ENCODE measurements at regions not wholly inside any gene's neighbourhood (a gene's known extent, or its start where the extent isn't known, plus 50 kb on each side); places are given as distances from the start of the nearest gene placed in this dataset.

DNA sequence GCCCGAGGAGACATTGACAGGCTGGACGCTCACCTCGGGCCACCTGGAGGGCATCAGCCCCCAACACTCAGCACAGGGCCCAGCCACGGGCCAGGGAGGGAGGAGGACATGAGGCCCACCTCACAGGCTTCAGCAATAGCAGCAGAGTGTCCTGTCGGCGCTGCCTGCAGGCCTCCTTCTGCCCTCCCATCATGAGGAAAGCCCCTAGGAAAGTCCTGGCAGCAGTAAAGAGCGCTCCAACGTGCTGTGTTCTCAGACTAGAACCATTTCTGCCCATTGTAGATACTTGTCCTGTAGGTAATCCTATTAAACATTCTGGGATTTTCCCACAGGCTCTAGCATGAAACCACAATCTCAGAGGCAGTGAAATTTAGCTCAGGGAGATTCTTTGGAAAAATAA lies 62.0 kb upstream of the GALNT2 start:
- no peak overlapping the region for H3K4me3 Mint-ChIP-seq
- H3K9me3 Mint-ChIP-seq = no peaks in the 10 kb centered on the region
- no peaks in the 10 kb centered on the region for H3K36me3 Mint-ChIP-seq
- H3K4me1 Mint-ChIP-seq = no peaks in the 10 kb centered on the region
- no peak for DNase-seq (ENCODE audit: low spot score in 2 of 2)
- H3K27ac Mint-ChIP-seq = no peak overlapping the region
- peaks cover 17% of the 10 kb centered on the region for H3K27me3 Mint-ChIP-seq
- no peak for ATAC-seq (ENCODE audit: low read depth)

DNA sequence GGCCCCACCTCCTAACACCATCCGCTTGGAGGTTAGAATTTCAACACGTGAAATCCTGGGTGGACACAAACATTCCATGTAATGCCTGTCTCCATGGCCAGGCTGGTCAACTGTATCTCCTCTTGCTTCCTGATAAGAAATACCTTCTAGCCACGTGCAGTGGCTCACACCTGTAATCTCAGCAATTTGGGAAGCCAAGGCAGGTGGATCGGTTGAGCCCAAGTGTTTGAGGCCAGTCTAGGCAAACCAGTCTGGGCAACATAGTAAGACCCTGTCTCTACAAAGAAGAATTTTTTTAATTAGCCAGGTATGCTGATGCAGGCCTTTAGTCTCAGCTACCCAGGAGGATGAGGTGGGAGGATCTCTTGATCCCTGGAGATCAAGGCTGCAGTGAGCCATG lies 58.3 kb upstream of the GALNT2 start:
- H3K27me3 Mint-ChIP-seq = peaks cover 17% of the 10 kb centered on the region
- H3K36me3 Mint-ChIP-seq = no peaks in the 10 kb centered on the region
- H3K4me3 Mint-ChIP-seq = no peak overlapping the region
- H3K27ac Mint-ChIP-seq = no peak overlapping the region
- DNase-seq (ENCODE audit: low spot score in 2 of 2) (no peak), ATAC-seq (ENCODE audit: low read depth) (no peak)
- no peaks in the 10 kb centered on the region for H3K4me1 Mint-ChIP-seq
- H3K9me3 Mint-ChIP-seq = no peaks in the 10 kb centered on the region

- H3K36me3 Mint-ChIP-seq = no peaks in the 10 kb centered on the region
- H3K27ac Mint-ChIP-seq = no peak overlapping the region
- no peaks in the 10 kb centered on the region for H3K4me1 Mint-ChIP-seq
- DNase-seq (ENCODE audit: low spot score in 2 of 2) (no peak), ATAC-seq (ENCODE audit: low read depth) (no peak)
- peaks cover 11% of the 10 kb centered on the region for H3K27me3 Mint-ChIP-seq
- H3K4me3 Mint-ChIP-seq = no peak overlapping the region
- no peaks in the 10 kb centered on the region for H3K9me3 Mint-ChIP-seq
Measured at GRCh38 chr1:230009611-230010313, 57.3 kb upstream of the GALNT2 start.

DNA sequence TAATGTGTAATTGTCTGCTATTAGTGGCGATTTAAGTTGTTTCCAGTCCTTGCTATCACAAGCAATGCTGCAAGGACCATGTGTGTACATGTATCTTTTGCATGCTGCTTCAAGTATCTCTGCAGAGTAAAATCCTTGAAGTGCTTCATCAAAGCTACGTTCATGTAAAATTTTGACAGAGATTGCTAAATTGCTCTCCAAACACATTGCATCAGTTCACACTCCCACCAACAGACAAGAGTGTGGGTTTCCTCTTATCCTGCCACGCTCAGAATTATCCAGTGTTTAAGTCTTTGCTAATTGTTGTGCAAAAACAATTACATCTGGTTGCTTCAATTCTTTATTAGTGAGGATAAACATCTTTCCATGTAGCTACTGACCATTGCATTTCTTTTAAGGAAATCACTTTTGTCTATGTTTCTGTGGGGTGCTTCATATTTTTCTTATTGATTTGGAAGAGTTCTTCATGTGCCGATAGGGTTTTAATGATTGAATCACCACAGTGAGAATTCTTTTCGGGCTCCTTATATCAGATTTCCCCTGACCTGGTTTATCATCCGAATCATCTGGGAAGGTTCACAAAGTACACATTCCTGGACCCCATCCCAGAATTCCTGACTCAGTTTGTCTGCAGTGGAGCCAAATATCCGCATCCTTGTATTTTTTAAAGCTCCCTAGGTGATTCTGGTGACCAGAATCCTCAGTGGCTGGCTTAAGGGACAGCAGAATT lies 56.3 kb upstream of the GALNT2 start:
- Mint-ChIP-seq H3K36me3 (no peaks in the 10 kb centered on the region), H3K27me3 (peaks cover 11% of the 10 kb centered on the region), H3K9me3 (no peaks in the 10 kb centered on the region), H3K4me1 (no peaks in the 10 kb centered on the region), H3K4me3 (no peak overlapping the region), H3K27ac (no peak overlapping the region)
- no peak for ATAC-seq (ENCODE audit: low read depth)
- no peak for DNase-seq (ENCODE audit: low spot score in 2 of 2)

GRCh38 chr1:230011333-230012092 lies 55.5 kb upstream of the GALNT2 start:
- DNase-seq (ENCODE audit: low spot score in 2 of 2) (no peak), ATAC-seq (ENCODE audit: low read depth) (no peak)
- H3K27ac Mint-ChIP-seq = no peak overlapping the region
- H3K4me3 Mint-ChIP-seq = no peak overlapping the region
- peaks cover 9% of the 10 kb centered on the region for H3K27me3 Mint-ChIP-seq
- no peaks in the 10 kb centered on the region for H3K36me3 Mint-ChIP-seq
- H3K4me1 Mint-ChIP-seq = no peaks in the 10 kb centered on the region
- H3K9me3 Mint-ChIP-seq = no peaks in the 10 kb centered on the region

- H3K9me3 Mint-ChIP-seq = no peaks in the 10 kb centered on the region
- no peak overlapping the region for H3K27ac Mint-ChIP-seq
- peaks cover 9% of the 10 kb centered on the region for H3K27me3 Mint-ChIP-seq
- DNase-seq (ENCODE audit: low spot score in 2 of 2) (no peak), ATAC-seq (ENCODE audit: low read depth) (no peak)
- no peak overlapping the region for H3K4me3 Mint-ChIP-seq
- H3K36me3 Mint-ChIP-seq = no peaks in the 10 kb centered on the region
- H3K4me1 Mint-ChIP-seq = no peaks in the 10 kb centered on the region
Measured at GRCh38 chr1:230012093-230012393, 55.0 kb upstream of the GALNT2 start.

DNA sequence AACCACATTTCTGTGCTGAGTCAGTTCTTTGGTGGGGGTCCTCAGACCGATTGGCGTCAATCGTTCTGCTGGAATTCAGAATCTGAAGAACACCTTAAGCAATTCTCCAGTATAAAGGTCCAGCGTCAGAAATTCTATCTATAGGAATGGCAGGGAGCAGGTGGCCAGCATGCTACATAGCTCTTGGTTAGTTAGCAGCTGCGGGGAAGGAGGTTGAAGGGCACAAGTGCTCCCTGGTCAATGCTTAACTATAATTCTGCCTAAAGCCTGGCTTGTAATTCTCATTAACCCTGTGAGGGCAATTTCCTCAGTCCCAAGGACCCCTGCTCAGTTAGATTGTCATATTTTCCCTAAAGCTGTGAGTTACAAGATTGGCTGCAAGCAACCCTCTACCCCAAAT lies 54.3 kb upstream of the GALNT2 start:
- H3K27me3 Mint-ChIP-seq = peaks cover 5% of the 10 kb centered on the region
- H3K4me1 Mint-ChIP-seq = no peaks in the 10 kb centered on the region
- DNase-seq (ENCODE audit: low spot score in 2 of 2) (no peak), ATAC-seq (ENCODE audit: low read depth) (no peak)
- no peaks in the 10 kb centered on the region for H3K36me3 Mint-ChIP-seq
- H3K4me3 Mint-ChIP-seq = no peak overlapping the region
- no peaks in the 10 kb centered on the region for H3K9me3 Mint-ChIP-seq
- H3K27ac Mint-ChIP-seq = no peak overlapping the region

- no peaks in the 10 kb centered on the region for H3K9me3 Mint-ChIP-seq
- H3K4me1 Mint-ChIP-seq = no peaks in the 10 kb centered on the region
- DNase-seq (ENCODE audit: low spot score in 2 of 2) (no peak), ATAC-seq (ENCODE audit: low read depth) (no peak)
- no peaks in the 10 kb centered on the region for H3K36me3 Mint-ChIP-seq
- H3K4me3 Mint-ChIP-seq = no peak overlapping the region
- no peak overlapping the region for H3K27ac Mint-ChIP-seq
- peaks cover 6% of the 10 kb centered on the region for H3K27me3 Mint-ChIP-seq
Measured at GRCh38 chr1:230016159-230016558, 50.9 kb upstream of the GALNT2 start.
